Tibial nerve (tissue), 4 donors: ENCODE measurements at regions not wholly inside any gene's neighbourhood (a gene's known extent, or its start where the extent isn't known, plus 50 kb on each side); places are given as distances from the start of the nearest gene placed in this dataset.

Source experiments
- DNase-seq, 2 donors: peaks; one replicate each; pipeline ENCODE4 v3.0.0-alpha.2; 2019; ENCODE audit warnings: low spot score in 2 of 2
- H3K27ac ChIP-seq, 4 donors: fragments of 200-600 bp; sonication (generic) in 3 of 4; one replicate each; pipeline ENCODE4 v1.5.1; 2017 to 2019; ENCODE audit warnings: mild to moderate bottlenecking in 1 of 4
- H3K27me3 ChIP-seq, 2 donors: fragments of 200-600 bp; sonication (generic) in 1 of 2; one replicate each; pipeline versions ENCODE4 v1.5.1 to v1.6.0; 2017 to 2019
- H3K36me3 ChIP-seq, 3 donors: fragments of 200-600 bp; sonication (generic); one replicate each; pipeline ENCODE4 v1.5.1; 2018 to 2019
- H3K4me1 ChIP-seq, 4 donors: fragments of 200-600 bp; sonication (generic) in 3 of 4; one replicate each; pipeline ENCODE4 v1.5.1; 2017 to 2019
- H3K4me3 ChIP-seq, 4 donors: fragments of 200-600 bp; sonication (generic) in 3 of 4; one replicate each; pipeline ENCODE4 v1.5.1; 2017 to 2019; ENCODE audit warnings: mild to moderate bottlenecking in 1 of 4, moderate library complexity in 1 of 4
- H3K9me3 ChIP-seq, 4 donors: fragments of 200-600 bp; sonication (generic) in 3 of 4; one replicate each; pipeline ENCODE4 v1.5.1; 2017 to 2019
- EP300 ChIP-seq, 2 donors: sonication (generic); formaldehyde crosslinking; IDR thresholded peaks; one replicate each; pipeline ENCODE4 v1.6.1; 2017; ENCODE audit warnings: antibody characterized with exemption in 2 of 2, mild to moderate bottlenecking in 1 of 2
- POLR2A ChIP-seq, 2 donors: fragments of 450-650 bp; IDR thresholded peaks; one replicate each; pipeline ENCODE4 v1.6.1; 2017; ENCODE audit warnings: antibody characterized with exemption in 2 of 2, mild to moderate bottlenecking in 2 of 2, moderate library complexity in 2 of 2
- WGBS, 2 donors: methylation state at CpG; one replicate each; pipeline ENCODE4 v1.1.5; 2018; 5-methylcytosine and 5-hydroxymethylcytosine counted together
- TF ChIP-seq, protein P1 (sequence below), 5 experiments: fragments of 200-600 bp in 3 of 5; fragments of 450-650 bp in 2 of 5; sonication (generic) in 3 of 5; IDR thresholded peaks; one replicate each; pipeline ENCODE4 v1.5.1; 2016 to 2019; ENCODE audit warnings: antibody characterized with exemption in 5 of 5, mild to moderate bottlenecking in 3 of 5, moderate library complexity in 2 of 5

DNA sequence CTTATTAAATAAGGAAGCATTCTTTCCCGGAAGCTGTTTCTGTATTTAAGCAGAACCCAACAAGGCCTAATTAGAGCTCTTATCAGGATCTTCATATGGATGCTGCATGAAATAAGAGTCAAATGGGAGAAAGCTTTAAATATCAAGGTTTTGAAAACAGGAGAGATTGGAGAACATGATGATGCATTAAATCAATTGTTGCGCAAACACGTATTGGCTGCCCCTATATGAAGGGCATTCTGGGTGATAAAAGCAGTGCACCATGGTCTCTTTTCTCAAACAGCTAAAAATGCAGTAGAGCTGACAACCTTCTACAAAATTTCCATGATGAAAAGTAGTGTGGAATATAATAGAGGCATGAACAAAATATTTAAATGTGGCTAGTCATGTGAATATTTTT, 98.9 kb downstream of the TBXT start:
- Histone ChIP-seq H3K36me3 (no peaks in the 10 kb centered on the region), H3K9me3 (no peaks in the 10 kb centered on the region), H3K27ac (no peak overlapping the region), H3K4me1 (no peaks in the 10 kb centered on the region), H3K4me3 (no peak overlapping the region), H3K27me3 (no peaks in the 10 kb centered on the region)
- no peak for DNase-seq
- TF ChIP-seq, protein P1, sequence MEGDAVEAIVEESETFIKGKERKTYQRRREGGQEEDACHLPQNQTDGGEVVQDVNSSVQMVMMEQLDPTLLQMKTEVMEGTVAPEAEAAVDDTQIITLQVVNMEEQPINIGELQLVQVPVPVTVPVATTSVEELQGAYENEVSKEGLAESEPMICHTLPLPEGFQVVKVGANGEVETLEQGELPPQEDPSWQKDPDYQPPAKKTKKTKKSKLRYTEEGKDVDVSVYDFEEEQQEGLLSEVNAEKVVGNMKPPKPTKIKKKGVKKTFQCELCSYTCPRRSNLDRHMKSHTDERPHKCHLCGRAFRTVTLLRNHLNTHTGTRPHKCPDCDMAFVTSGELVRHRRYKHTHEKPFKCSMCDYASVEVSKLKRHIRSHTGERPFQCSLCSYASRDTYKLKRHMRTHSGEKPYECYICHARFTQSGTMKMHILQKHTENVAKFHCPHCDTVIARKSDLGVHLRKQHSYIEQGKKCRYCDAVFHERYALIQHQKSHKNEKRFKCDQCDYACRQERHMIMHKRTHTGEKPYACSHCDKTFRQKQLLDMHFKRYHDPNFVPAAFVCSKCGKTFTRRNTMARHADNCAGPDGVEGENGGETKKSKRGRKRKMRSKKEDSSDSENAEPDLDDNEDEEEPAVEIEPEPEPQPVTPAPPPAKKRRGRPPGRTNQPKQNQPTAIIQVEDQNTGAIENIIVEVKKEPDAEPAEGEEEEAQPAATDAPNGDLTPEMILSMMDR (IDR thresholded peaks at IDR 0.05): no peak
- TF ChIP-seq EP300 (IDR thresholded peaks at IDR 0.05) (no peak), POLR2A (IDR thresholded peaks at IDR 0.05) (no peak)
- 70 to 77% methylated on average over 3 of the region's 3 CpGs for WGBS, 2 donors

DNA sequence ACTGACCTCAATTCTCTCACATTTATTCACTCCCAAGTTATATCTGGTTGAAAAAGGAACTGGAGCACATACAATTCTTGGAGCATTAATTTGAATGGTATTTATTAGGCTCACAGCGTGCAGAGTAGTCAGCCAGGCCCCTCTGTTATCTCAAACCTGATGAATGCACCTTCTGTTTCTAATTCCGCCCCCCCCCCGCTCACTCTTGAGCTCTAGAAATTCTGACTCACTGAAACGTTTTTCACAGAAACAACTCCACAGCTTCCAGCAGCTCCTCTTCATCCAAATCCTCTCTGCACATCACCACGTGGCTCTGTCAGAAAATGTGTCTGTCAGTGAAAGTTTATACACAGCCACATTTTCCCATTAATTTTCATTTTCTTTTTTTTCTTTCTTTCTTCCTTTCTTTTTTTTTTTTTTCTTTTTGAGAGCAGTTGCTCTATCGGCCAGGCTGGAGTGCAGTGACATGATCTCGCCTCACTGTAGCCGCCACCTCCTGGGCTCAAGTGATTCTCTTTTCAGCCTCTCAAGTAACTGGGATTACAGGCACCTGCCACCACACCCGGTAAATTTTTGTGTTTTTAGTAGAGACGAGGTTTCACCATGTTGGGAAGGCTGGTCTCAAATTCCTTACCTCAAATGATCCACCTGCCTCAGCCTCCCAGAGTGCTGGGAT, 109.4 kb downstream of the TBXT start:
- no peak for DNase-seq
- Histone ChIP-seq H3K9me3 (peaks cover 0 to 18% (median under 1%) of the 10 kb centered on the region in 4 donors), H3K27ac (no peak overlapping the region), H3K27me3 (no peaks in the 10 kb centered on the region), H3K4me3 (no peak overlapping the region), H3K36me3 (no peaks in the 10 kb centered on the region), H3K4me1 (peaks cover 0 to 8% (median 0%) of the 10 kb centered on the region in 4 donors)
- WGBS, 2 donors: 39% methylated on average over 10 of the region's 10 CpGs
- TF ChIP-seq EP300 (IDR thresholded peaks at IDR 0.05) (no peak), POLR2A (IDR thresholded peaks at IDR 0.05) (no peak)
- TF ChIP-seq, protein P1 (IDR thresholded peaks at IDR 0.05): no peak

DNA sequence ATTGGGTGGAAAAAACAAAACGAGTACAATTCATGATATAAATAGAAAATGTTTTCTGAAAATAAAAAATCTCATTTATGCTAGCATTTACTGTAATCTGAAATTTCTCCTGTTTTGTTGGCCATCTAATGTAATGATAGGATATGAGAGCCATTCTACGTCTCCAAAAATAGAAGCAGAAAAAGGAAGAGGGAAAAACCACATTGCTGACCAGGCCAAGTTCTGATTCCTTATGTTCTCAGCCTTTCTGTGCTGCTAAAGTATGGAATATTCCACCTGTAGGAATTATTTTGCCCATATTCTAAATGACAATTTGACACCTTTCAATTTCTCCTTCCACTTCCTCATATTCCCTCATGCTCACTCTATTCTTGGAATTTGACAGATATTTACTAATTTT, 110.2 kb downstream of the TBXT start:
- TF ChIP-seq, protein P1 (IDR thresholded peaks at IDR 0.05): no peak
- TF ChIP-seq EP300 (IDR thresholded peaks at IDR 0.05) (no peak), POLR2A (IDR thresholded peaks at IDR 0.05) (no peak)
- H3K4me1 ChIP-seq: peaks cover 0 to 8% (median 0%) of the 10 kb centered on the region in 4 donors
- peaks cover 0 to 26% (median 3%) of the 10 kb centered on the region in 4 donors for H3K9me3 ChIP-seq
- no peak overlapping the region for H3K4me3 ChIP-seq
- H3K27ac ChIP-seq: no peak overlapping the region
- no peaks in the 10 kb centered on the region for H3K36me3 ChIP-seq
- no peaks in the 10 kb centered on the region for H3K27me3 ChIP-seq
- no peak for DNase-seq
- 44 to 46% methylated on average over 2 of the region's 2 CpGs for WGBS, 2 donors

DNA sequence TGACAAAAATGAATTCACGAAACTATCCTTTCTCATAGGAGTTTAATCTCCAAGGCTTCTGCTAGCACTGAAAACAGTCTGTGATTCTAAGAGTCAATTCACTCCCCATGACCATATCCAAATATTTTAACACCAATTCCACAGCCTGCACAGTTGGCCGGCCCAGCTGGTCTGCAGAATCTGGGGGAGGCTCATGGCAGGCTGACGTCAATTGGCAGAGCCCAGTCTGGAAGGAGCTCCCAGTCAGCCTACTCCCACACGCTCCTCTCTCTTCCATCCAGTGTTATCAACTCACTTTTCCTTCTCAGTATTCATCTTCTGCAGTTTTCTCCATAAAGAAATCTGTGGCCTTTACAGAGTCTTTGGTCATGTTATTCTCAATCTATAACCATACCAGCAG, 111.0 kb downstream of the TBXT start:
- DNase-seq: no peak
- Histone ChIP-seq H3K27me3 (no peaks in the 10 kb centered on the region), H3K36me3 (no peaks in the 10 kb centered on the region), H3K4me3 (no peak overlapping the region), H3K9me3 (peaks cover 0 to 32% (median 3%) of the 10 kb centered on the region in 4 donors), H3K4me1 (peaks cover 0 to 8% (median 0%) of the 10 kb centered on the region in 4 donors), H3K27ac (no peak overlapping the region)
- WGBS, 2 donors: 34 to 35% methylated on average over 4 of the region's 4 CpGs
- no peak for TF ChIP-seq POLR2A (IDR thresholded peaks at IDR 0.05)
- peak in 1 of 2 donors; percentile 35 for TF ChIP-seq EP300 (IDR thresholded peaks at IDR 0.05)

DNA sequence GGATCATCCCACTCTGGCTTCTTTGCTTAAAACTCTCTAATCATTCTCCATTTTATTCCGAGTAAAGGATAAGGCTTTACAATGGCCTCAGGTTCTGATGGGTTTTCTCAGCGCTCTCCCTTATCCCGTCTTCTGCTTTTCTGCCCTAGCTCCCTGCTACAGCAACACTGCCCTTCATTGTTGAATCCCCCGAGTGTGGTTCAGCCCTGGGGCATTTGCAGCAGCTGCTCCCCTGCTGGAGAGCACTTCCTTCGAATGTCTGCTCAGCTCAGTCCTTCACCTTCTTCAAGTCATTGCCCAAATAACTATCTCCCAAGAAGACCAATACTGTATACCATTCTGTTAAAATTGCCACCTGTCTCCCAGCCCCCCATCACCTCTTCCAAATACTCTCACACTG, 111.8 kb downstream of the TBXT start:
- TF ChIP-seq EP300 (IDR thresholded peaks at IDR 0.05) (no peak), POLR2A (IDR thresholded peaks at IDR 0.05) (no peak)
- TF ChIP-seq, protein P1 (IDR thresholded peaks at IDR 0.05): no peak
- H3K36me3 ChIP-seq: no peaks in the 10 kb centered on the region
- WGBS, 2 donors: 69 to 70% methylated on average over 5 of the region's 5 CpGs
- peaks cover 0 to 39% (median 3%) of the 10 kb centered on the region in 4 donors for H3K9me3 ChIP-seq
- no peak overlapping the region for H3K4me3 ChIP-seq
- H3K27ac ChIP-seq: no peak overlapping the region
- H3K4me1 ChIP-seq: peaks cover 0 to 8% (median 0%) of the 10 kb centered on the region in 4 donors
- no peak for DNase-seq
- no peaks in the 10 kb centered on the region for H3K27me3 ChIP-seq
